K562 (cell line): ENCODE measurements at regions not wholly inside any gene's neighbourhood (a gene's known extent, or its start where the extent isn't known, plus 50 kb on each side); places are given as distances from the start of the nearest gene placed in this dataset.

Experiments used
- ATAC-seq: fragments of 200-7000 bp; cut with Tn5 transposase; 3 replicates; pipeline ENCODE4 v1.9.1; 2020; ENCODE audit warnings: moderate library complexity
- BruUV-seq: library from RNA; stranded (reverse); fragments of 400-500 nt; replicated peaks from 2 replicates; lab custom pipeline; 2021; lab: Mats Ljungman, UMichigan
- CTCF ChIA-PET: fragments of 300-600 bp; formaldehyde crosslinking; extraction: SDS; loops from one replicate; lab custom pipeline; 2021; ENCODE audit warnings: low intra/inter-chr PET ratio; lab: Yijun Ruan, JAX
- POLR2A ChIA-PET: fragments of 300-600, 350-650 bp; sonication (Branson Sonifier 250); formaldehyde crosslinking; extraction: SDS; loops from one replicate; lab custom pipeline; 2021; ENCODE audit warnings: antibody characterized with exemption, inconsistent platforms; lab: Yijun Ruan, JAX
- DNase-seq, 4 experiments: peaks; one replicate each; pipeline versions ENCODE4 v3.0.0 to v3.0.0-alpha.2; 2011 to 2018; ENCODE audit warnings: low spot score in 3 of 4, mixed read lengths in 3 of 4; ENCODE audit errors: extremely low read depth in 1 of 4
- FAIRE-seq: peaks from 2 replicates; lab custom pipeline; 2011; peaks lifted over from hg19 to GRCh38; lab: Jason Lieb, UNC
- H2AFZ ChIP-seq: 2 replicates; pipeline ENCODE4 v1.6.0; 2011; ENCODE audit warnings: low read depth, low read length, control low read depth, inconsistent platforms
- H3K27ac ChIP-seq: fragments of 200-600 bp; 3 replicates; pipeline ENCODE4 v1.8.0; 2011; ENCODE audit warnings: low read depth, mild to moderate bottlenecking, control low read depth, inconsistent platforms, low read length, moderate library complexity, mixed read lengths; ENCODE audit errors: extremely low read depth
- H3K27me3 ChIP-seq, 2 experiments: fragments of 300-600 bp in 1 of 2; 2 replicates in 1 of 2; 3 replicates in 1 of 2; pipeline versions ENCODE4 v1.6.0 to v1.8.0; 2011; ENCODE audit warnings: inconsistent platforms in 2 of 2, low read length in 2 of 2, mild to moderate bottlenecking in 1 of 2, mixed read lengths in 1 of 2, moderate library complexity in 1 of 2; ENCODE audit not compliant: control insufficient read depth in 2 of 2, insufficient read depth in 2 of 2
- H3K36me3 ChIP-seq: fragments of 300-600 bp; 3 replicates; pipeline ENCODE4 v1.8.0; 2011; ENCODE audit warnings: mild to moderate bottlenecking, low read length, inconsistent platforms; ENCODE audit not compliant: control insufficient read depth, insufficient read depth
- H3K4me1 ChIP-seq, 2 experiments: fragments of 200-600 bp in 1 of 2; replicated peaks in 1 of 2; 2 replicates in 1 of 2; 3 replicates in 1 of 2; pipeline versions ENCODE4 v1.5.1 to v1.8.0; 2011; ENCODE audit warnings: inconsistent platforms in 2 of 2, low read length in 2 of 2, mild to moderate bottlenecking in 1 of 2, mixed read lengths in 1 of 2, moderate library complexity in 1 of 2; ENCODE audit not compliant: control insufficient read depth in 2 of 2, insufficient read depth in 2 of 2
- H3K4me2 ChIP-seq: 2 replicates; pipeline ENCODE4 v1.6.1; 2011; ENCODE audit warnings: low read length, control low read depth, inconsistent platforms, mixed read lengths; ENCODE audit not compliant: insufficient read depth
- H3K4me3 ChIP-seq: fragments of 200-600 bp; sonication (generic), shearing (Covaris generic); 2 replicates; pipeline ENCODE4 v1.5.1; 2016; ENCODE audit warnings: control low read depth, inconsistent platforms
- H3K79me2 ChIP-seq: fragments of 200-600 bp; 3 replicates; pipeline ENCODE4 v1.8.0; 2011; ENCODE audit warnings: low read length, inconsistent platforms; ENCODE audit not compliant: control insufficient read depth, insufficient read depth
- H3K9ac ChIP-seq, 2 experiments: 2 replicates each; pipeline versions ENCODE4 v1.6.0 to v1.6.1; 2011; ENCODE audit warnings: low read depth in 2 of 2, low read length in 2 of 2, control low read depth in 1 of 2, inconsistent platforms in 1 of 2, mild to moderate bottlenecking in 1 of 2, mixed read lengths in 1 of 2; ENCODE audit not compliant: insufficient read depth in 1 of 2
- H3K9me1 ChIP-seq: one replicate; pipeline ENCODE4 v1.6.0; 2011; ENCODE audit warnings: inconsistent platforms, mild to moderate bottlenecking, low read length, moderate library complexity; ENCODE audit not compliant: control insufficient read depth, insufficient read depth
- H3K9me3 ChIP-seq: replicated peaks from 2 replicates; pipeline ENCODE4 v1.5.1; 2011; ENCODE audit warnings: low read depth, low read length, inconsistent platforms; ENCODE audit not compliant: control insufficient read depth, insufficient read depth
- H4K20me1 ChIP-seq: replicated peaks from 2 replicates; pipeline ENCODE4 v1.6.1; 2011; ENCODE audit warnings: low read length, inconsistent platforms, mixed read lengths; ENCODE audit not compliant: control insufficient read depth, insufficient read depth
- ASH1L ChIP-seq: fragments of 450-650 bp; IDR thresholded peaks from 2 replicates; pipeline ENCODE4 v1.6.1; 2018; ENCODE audit warnings: borderline replicate concordance, mild to moderate bottlenecking, low read depth; ENCODE audit not compliant: partially characterized antibody
- CBX3 ChIP-seq, 2 experiments: IDR thresholded peaks; 1 replicate in 1 of 2; 2 replicates in 1 of 2; pipeline ENCODE4 v1.6.1; 2012; ENCODE audit warnings: inconsistent platforms in 2 of 2, low read length in 2 of 2, borderline replicate concordance in 1 of 2, control low read depth in 1 of 2
- NFIX ChIP-seq: fragments of 250-450 bp; sonication (Bioruptor Pico); IDR thresholded peaks from 2 replicates; pipeline ENCODE4 v1.4.0; 2020; ENCODE audit warnings: low read depth, mild to moderate bottlenecking, moderate library complexity
- SIX5 ChIP-seq, 2 experiments: IDR thresholded peaks; 2 replicates each; pipeline ENCODE4 v1.6.1; 2011; ENCODE audit warnings: low read length in 2 of 2, borderline replicate concordance in 1 of 2, low read depth in 1 of 2, mild to moderate bottlenecking in 1 of 2, moderate library complexity in 1 of 2; ENCODE audit not compliant: insufficient read depth in 1 of 2
- TAF9B ChIP-seq: fragments of 450-650 bp; IDR thresholded peaks from 2 replicates; pipeline ENCODE4 v1.6.1; 2018; ENCODE audit warnings: mild to moderate bottlenecking; ENCODE audit not compliant: partially characterized antibody
- ZBTB12 ChIP-seq: fragments of 250-450 bp; sonication (Bioruptor Pico); IDR thresholded peaks from 2 replicates; pipeline ENCODE4 v1.4.0; 2020
- ZNF23 ChIP-seq: fragments of 250-450 bp; sonication (Bioruptor Pico); IDR thresholded peaks from 2 replicates; pipeline ENCODE4 v1.4.0; 2020; ENCODE audit warnings: mild to moderate bottlenecking
- ZNF41 ChIP-seq: fragments of 250-450 bp; sonication (Bioruptor Pico); conservative IDR thresholded peaks from 2 replicates; pipeline ENCODE4 v1.4.0; 2020; ENCODE audit warnings: mild to moderate bottlenecking
- WGBS: fragments of 100-300 bp; shearing (Covaris generic); methylation state at CpG from one replicate; pipeline ENCODE4 v1.1.6; 2016; ENCODE audit warnings: low coverage, mixed read lengths; ENCODE audit not compliant: insufficient coverage; ENCODE audit errors: missing lambda C conversion rate; 5-methylcytosine and 5-hydroxymethylcytosine counted together
- in situ Hi-C: fragments of 300-500 bp; cut with MboI; formaldehyde crosslinking; loops from 4 replicates; pipeline ENCODE4 v1.15.0; 2018; ENCODE audit warnings: inconsistent platforms, mixed read lengths
- intact Hi-C: fragments of 100-400 bp; cut with micrococcal nuclease; formaldehyde crosslinking; loops from 2 replicates; pipeline ENCODE4 v1.14.2; 2022

DNA sequence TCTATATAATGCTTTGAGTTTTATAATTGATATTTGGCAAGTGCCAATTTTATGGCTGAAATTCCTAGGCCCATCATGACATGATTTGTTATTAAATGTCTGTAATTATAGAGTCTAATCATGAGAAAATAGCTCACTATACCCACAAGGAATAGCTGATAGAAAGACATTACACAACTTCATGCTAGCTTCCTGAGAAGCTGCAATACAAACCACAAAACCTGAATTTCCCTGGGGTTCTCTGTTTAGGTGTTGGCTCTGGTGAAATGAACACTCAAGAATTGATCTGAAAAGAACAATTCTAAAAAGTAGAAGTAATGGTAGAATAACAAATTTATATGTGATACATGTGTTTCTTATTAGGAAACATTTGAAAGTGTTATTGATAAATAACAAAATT is 169.6 kb downstream of the GASK1B start:
- intact Hi-C loops = no loop called here
- TF ChIP-seq ZBTB12 = no peak
- no peak for TF ChIP-seq ASH1L
- Histone ChIP-seq H3K4me3 (no peak overlapping the region), H3K9me3 (no peaks in the 10 kb centered on the region), H3K4me2 (no peak overlapping the region), H4K20me1 (no peaks in the 10 kb centered on the region), H3K36me3 (no peaks in the 10 kb centered on the region), H3K27ac (no peak overlapping the region), H2AFZ (no peak overlapping the region), H3K79me2 (no peaks in the 10 kb centered on the region), H3K9ac (no peak overlapping the region), H3K4me1 (no peaks in the 10 kb centered on the region), H3K27me3 (no peaks in the 10 kb centered on the region), H3K9me1 (no peaks in the 10 kb centered on the region)
- CTCF ChIA-PET = no interaction called here
- no peak for DNase-seq
- no TSS peak for BruUV-seq
- no peak for FAIRE-seq
- in situ Hi-C loops = no loop called here
- ATAC-seq = no peak
- POLR2A ChIA-PET = no interaction called here

DNA sequence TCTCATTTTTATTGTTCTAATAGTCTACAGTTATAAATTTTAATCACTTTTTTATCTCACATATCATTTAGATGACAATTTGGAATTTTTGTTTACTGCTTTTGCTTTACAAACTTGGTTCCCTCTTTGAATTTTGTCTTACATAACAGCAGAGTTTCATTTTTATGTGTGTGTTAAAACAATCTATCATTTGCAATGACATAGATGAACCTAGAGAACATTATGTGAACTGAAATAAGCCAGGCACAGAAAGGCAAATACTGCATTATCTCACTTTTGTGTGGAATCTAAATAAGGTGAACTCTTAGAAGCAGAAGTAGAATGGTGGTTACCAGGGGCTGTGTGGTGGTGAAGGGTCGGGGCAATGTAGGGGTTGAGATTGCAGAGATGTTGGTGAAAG is 170.7 kb downstream of the GASK1B start:
- no TSS peak for BruUV-seq
- 0% methylated on average over 1 of the region's 1 CpG for WGBS
- CTCF ChIA-PET = no interaction called here
- Histone ChIP-seq H2AFZ (no peak overlapping the region), H3K9ac (no peak overlapping the region), H3K9me3 (no peaks in the 10 kb centered on the region), H4K20me1 (no peaks in the 10 kb centered on the region), H3K27me3 (no peaks in the 10 kb centered on the region), H3K27ac (no peak overlapping the region), H3K4me2 (no peak overlapping the region), H3K36me3 (no peaks in the 10 kb centered on the region), H3K9me1 (no peaks in the 10 kb centered on the region), H3K4me1 (no peaks in the 10 kb centered on the region), H3K4me3 (no peak overlapping the region), H3K79me2 (no peaks in the 10 kb centered on the region)
- in situ Hi-C loops (no loop called here), intact Hi-C loops (no loop called here)
- no peak for ATAC-seq
- FAIRE-seq = no peak
- no peak for DNase-seq
- POLR2A ChIA-PET = no interaction called here
- TF ChIP-seq ZNF23 (CRISPR knock-in tag) = no peak
- TF ChIP-seq SIX5 (IDR thresholded peaks at IDR 0.05; ENCODE audit: borderline replicate concordance in 1 of 2, insufficient read depth in 1 of 2, low read depth in 1 of 2, low read length in 2 of 2) = no peak
- TF ChIP-seq TAF9B = no peak
- TF ChIP-seq CBX3 (IDR thresholded peaks at IDR 0.05; ENCODE audit: borderline replicate concordance in 1 of 2, low read length in 2 of 2) = no peak
- no peak for TF ChIP-seq NFIX (CRISPR knock-in tag)
- no peak for TF ChIP-seq ZNF41 (CRISPR knock-in tag)
